ENCODE measurements at regions not wholly inside any gene's neighbourhood (a gene's known extent, or its start where the extent isn't known, plus 50 kb on each side); places are given as distances from the start of the nearest gene placed in this dataset.

DNA sequence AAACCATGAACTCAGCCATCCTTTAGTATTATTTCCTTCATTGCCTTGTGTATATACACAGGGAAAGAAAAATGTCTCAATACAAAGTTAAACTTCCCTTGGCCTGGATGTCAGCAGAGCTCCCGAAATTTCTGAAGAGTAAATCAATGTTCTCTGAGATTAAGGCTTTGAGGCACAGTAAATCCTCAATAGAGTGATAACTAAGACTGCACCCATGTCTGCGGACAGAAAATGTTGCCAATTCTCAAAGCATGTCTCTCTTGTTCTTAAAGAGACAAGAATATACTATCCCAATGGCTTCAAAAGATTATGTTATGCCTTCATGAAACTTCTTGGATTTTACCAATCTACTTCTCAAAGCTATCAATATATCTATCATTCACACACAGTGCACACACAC is 1196.7 kb upstream of the TENM4 start:
- DNase-seq (ENCODE audit: extremely low read depth in 1 of 2, low read depth in 1 of 2), result no peak

DNA sequence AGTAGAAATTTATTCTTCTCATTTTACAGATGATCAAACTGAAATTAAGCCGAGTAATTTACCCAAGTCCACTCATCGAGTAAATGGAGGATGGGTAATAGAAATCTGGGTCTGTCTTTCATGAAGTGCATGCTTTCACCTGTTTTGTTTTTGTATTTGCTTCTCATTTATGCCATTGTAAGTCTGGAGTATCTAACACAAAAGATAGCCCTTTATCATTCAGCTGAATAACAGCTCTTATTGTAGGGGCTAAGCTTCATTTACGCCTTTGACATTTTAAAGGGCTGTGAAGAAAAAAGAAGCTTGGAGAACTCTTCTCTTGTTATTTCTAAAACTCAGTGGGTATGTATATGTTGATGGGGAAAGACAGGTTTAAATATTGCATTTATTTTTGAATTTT is 1196.2 kb upstream of the TENM4 start:
- DNase-seq (ENCODE audit: extremely low read depth in 1 of 2, low read depth in 1 of 2), result no peak

DNA sequence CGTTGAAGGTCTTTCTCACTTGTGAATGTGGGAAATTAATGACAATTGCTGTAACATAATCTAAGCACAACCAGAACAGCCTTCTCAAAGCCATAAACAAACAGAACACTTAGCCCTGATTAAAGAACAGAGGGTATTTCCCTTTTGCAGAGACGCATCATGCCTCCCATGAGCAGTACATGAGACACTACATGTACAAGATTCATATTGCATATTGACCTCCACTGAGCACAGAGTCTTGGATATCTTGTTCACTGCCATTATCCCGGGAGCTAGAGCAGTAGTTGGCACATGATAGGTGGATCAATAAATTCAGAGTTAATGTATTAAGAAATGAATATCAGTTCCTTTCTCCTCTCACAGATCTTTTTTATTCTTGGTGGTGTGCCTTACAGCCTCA is 1194.3 kb upstream of the TENM4 start:
- DNase-seq (ENCODE audit: extremely low read depth in 1 of 2, low read depth in 1 of 2), result no peak

DNA sequence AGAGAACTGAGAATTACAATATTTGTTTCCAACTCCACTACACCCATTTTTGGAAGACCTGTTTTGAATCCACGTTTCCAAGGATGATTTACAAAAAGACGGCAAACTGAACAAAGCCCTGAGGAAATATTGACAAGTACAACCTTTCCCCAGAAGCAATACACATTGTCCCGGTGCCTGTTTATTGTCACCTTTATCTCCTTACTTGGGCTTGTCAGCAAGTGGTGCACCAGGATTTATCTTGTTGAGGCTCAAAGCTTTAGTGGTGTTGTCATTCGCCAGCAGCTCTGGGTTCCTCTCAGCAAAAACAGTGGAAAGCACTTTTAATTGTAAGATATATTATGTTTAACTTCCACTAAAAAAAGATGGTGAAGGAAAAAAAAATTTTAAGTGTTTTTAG is 1191.9 kb upstream of the TENM4 start:
- no peak for DNase-seq (ENCODE audit: extremely low read depth in 1 of 2, low read depth in 1 of 2)

DNA sequence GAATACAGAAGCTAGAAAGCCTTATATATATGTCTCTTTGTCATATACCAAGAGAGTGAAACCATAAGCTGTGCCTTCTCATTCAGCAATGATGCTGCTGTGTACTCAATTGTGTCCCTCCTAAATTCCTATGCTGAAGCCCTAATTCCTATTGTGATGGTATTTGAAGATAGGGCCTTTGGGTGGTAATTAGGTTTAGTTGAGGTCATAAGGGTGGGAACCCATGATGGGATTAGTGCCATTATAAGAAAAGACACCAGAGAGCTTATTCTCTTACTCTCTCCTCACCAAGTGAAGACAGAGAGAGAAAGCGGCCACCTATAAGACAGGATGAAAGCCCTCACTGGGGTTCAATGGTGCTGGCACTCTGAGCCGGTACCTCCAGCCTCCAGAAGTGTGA is 1191.3 kb upstream of the TENM4 start:
- no peak for DNase-seq (ENCODE audit: extremely low read depth in 1 of 2, low read depth in 1 of 2)

DNA sequence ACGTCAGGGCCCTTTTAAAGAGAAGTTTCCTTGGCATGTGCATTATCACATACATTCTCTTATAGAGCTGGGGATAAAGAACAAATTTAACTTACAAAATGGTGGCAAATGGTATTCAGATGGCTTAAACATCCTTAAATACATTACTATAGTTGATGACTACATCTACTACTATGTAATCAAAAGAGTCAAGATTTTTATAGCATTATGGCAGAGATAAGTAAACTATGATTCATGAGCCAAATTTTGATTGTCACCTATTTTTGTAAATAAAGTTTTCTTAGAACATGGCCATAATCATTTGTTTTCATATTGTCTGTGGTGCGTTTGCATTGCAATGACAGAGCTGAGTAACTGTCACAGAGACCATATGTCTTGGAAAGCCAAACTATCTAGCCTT is 1188.6 kb upstream of the TENM4 start:
- no peak for DNase-seq (ENCODE audit: extremely low read depth in 1 of 2, low read depth in 1 of 2)

DNA sequence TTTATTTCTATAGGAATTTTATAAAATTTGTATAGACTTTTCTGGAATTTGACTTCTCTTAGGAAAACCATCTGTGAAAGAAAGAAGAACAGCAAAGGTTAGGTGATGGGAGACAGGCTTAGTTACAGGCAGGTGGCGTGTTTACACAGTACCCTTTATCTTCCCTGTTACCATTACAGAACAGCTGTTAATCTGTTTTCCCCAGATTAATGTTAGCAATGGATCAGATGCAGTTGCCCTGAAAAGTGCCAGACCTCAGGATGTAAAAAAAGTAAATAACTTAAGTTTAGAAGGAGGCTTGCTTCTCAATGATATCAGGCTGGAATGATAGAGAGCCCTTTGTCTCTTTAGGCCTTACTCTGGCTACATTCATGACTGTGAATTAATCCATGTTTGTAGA is 1186.5 kb upstream of the TENM4 start:
- no peak for DNase-seq (ENCODE audit: extremely low read depth in 1 of 2, low read depth in 1 of 2)

DNA sequence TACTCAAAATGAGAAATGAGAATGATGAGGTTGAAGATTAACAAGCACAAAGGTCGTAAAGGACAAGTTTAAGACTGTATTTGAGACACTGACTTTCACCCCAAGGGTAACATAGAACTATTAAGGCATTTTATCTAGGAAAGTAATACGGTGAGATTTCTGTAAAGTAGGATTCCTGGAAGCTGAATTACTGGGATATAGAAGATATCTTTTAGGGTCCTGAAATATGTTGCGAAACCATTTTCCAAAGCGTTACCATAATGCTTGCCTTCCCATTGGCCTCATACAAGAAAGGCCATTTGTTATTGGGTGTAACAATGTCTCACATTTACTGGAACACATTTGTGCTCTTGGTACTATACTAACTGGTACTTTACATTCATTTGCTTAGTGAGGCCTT is 1185.9 kb upstream of the TENM4 start:
- DNase-seq (ENCODE audit: extremely low read depth in 1 of 2, low read depth in 1 of 2), result no peak

DNA sequence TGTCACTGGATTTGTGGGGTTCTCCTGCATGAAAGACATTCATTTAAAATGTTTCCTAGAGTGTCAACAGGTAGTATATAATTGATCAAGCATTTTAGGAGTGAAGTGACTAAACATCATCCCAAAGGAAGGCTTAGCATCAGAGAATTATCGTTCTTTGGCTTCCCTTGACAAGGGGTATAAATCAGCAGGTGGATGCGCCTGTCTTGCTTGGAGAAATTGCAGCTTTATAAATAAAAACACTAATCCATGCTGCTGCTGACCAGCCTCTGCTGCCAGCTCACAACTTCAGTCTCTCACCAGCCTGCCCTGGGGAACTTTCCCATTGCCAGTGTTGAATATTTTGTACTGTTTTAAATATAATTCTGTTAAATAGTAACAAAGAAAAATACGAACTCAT is 1184.7 kb upstream of the TENM4 start:
- no peak for DNase-seq (ENCODE audit: extremely low read depth in 1 of 2, low read depth in 1 of 2)

DNA sequence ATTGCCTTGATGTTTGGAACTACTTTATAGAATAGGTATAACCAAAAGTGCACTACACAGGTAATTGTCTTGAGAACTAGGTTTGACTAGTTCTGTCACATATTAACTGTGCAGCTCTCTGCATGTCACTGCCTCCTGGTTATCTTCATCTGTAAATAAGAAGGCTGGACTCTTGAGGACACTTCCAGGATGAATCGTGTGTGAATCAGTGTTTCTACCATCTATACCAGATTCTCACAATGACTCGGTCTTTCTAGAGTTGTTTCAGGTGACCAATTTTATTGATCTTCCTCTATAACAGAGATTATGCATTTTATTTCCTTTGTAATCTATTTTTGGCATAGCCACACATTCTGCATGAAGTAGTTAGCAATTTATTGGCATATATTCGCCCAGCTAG is 1181.0 kb upstream of the TENM4 start:
- no peak for DNase-seq (ENCODE audit: extremely low read depth in 1 of 2, low read depth in 1 of 2)

DNA sequence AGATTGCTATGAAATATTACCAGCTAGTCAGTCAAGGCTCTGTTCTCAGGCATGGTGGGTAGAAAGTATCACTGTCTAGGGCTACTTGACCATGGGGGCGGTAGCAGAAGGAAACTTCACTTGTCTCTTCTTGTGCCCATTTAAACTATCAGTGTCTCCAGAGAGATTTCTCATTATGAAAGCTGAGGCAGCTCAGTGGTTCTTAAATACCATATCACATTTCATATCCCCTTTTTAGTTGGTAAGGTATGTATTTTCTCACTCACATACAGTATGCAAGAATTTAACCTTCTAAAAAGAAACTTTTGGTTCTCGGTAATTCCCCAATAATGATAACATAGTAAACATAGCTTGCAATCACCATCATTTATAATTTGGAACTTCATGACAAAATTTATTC is 1180.0 kb upstream of the TENM4 start:
- no peak for DNase-seq (ENCODE audit: extremely low read depth in 1 of 2, low read depth in 1 of 2)

DNA sequence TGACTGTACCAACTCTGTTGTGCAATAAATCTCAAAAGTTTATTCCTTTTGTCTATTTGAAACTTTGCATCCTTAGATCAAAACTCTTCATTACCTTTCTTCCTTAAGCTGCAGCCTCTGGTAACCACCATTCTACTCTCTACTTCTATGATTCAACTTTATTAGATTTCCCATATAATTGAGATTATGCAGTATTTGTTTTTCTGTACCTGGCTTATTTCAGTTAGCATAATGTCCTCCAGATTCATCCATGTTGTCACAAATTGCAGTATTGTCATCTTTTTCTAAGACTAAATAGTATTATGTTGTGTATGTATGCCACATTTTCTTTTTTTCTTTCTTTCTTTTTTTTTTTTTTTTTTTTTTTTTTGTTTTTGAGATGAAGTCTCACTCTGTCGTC is 1176.3 kb upstream of the TENM4 start:
- DNase-seq (ENCODE audit: extremely low read depth in 1 of 2, low read depth in 1 of 2), result no peak

DNA sequence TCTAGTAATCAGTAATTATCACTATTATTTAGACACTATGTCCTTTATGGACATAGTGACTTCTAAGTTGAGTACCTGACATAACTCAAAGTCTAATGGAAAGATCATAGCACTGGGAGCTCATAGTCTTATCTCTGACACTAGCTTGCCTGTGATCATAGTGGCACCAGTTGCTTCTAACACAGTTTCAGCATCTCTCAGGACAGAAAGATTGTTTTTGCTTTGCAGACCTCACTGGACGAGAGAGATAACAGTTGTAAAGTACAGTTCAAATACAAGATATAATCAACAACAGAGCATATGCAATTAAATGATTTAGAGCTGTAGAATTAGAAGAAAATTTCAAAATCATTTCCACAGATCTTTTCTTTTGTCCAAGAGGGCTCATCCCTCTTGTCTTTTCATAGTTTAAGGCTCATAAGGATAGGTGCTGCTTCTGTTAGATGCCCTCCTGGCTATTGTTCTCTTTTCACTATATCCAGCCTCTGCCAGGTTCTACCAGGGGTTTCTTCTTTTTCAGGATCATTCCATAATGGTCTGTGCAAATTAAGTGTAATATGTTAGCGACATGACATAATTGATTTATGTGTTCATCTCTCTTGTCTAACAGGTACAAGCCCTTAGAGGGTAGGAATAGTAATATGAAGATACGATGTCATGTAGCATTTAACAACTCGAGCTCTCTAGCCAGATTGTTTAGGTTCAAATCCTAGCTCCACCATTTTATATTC is 1175.4 kb upstream of the TENM4 start:
- no peak for DNase-seq (ENCODE audit: extremely low read depth in 1 of 2, low read depth in 1 of 2)

DNA sequence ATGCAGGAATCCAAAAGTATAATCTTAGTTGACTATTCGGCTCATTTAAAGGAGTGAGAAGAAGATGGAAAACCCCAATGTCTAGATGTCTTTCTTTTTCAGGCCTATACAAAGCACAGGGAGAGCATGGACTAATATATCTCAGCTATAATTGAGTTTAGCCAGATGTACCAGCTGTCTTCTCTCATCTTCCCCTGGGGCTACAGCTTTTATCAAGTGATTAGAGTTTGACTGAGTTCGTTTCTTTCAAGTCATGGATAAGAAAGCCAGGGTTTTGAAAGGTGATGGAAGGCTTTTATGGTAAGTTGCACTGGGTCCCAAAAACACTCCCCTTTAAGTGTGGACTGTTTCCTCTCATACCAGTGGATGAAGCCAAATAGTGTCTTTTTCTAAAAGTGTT is 1172.8 kb upstream of the TENM4 start:
- no peak for DNase-seq (ENCODE audit: extremely low read depth in 1 of 2, low read depth in 1 of 2)

DNA sequence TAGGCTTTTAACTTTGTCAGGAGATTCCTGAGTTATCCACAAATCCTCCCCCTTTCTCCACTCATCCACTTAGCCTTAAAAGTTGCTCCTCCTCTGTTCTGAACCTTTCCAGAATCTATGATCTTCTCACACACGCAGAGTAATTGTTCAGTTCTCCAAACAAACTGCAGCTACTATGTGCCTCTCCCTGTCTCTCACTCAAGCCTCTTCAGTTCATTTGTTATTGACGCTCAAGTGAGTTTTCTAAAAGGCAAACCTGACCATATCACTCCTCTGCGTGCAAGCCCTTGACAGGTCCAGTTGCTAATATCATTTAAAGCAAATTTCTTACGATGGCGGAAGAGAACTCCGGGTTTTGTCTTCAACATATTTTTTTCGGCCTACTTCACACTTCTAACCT is 1169.7 kb upstream of the TENM4 start:
- no peak for DNase-seq (ENCODE audit: extremely low read depth in 1 of 2, low read depth in 1 of 2)

DNA sequence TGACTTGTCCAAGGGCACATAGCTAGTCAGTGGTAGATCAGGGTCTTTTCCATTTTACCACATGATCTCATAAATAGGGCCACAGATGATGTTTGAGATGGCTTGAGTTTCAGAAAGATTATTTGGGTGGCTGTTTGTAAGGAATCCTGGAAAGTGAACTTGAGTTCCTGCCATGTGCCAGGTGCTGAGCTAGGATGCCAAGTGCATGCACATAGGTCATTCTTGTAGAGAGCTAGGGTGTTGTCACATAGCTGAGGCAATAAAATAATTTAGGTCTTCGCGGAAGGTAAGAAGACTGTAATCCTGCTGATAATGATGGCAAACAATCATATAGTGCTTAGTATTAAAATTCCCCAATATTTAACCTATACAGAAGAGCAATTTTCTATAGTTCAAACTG is 1162.6 kb upstream of the TENM4 start:
- no peak for DNase-seq (ENCODE audit: extremely low read depth in 1 of 2, low read depth in 1 of 2)

DNA sequence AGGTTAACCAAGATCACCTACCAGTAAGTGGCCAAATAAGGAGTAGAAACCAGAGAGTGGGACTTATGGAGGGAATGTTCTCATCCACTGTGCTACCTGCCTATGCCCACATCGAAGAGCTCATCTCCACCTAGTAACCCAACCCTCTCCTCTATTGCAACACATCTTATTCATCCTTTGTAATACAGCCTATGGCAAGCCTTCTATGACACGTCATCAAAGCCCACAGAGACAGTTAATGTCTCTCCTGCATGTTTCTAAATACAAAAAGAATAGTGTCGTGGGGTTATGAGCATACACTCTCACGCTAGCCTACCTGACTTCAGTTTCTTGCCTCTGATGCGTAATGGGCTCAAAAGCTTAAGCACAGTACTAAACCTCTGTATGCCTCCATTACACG is 1158.1 kb upstream of the TENM4 start:
- no peak for DNase-seq (ENCODE audit: extremely low read depth in 1 of 2, low read depth in 1 of 2)

DNA sequence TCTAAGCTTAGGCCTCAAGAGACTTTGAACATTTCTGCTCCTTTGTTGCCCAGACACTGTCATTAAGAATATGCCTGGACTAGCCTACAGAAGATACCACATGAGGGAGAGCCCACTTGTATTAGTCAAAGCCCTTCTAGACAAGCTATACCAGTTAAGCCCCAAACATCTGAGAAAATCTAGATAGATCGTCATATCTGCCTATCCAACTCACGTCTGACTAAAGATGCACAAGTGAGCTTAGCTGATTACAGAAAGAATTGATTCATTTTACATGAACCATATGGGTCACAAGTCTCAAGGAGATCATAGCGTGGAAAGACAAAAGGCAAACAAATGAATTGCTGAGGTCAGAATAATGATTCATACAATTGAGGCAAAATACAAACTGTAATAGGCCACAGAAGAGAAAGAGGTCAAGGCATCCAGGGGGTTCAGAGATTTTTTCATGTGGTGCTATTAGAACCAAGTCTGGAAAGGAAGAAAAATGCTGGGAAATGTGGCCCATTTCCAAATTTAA is 1155.5 kb upstream of the TENM4 start:
- no peak for DNase-seq (ENCODE audit: extremely low read depth in 1 of 2, low read depth in 1 of 2)

DNA sequence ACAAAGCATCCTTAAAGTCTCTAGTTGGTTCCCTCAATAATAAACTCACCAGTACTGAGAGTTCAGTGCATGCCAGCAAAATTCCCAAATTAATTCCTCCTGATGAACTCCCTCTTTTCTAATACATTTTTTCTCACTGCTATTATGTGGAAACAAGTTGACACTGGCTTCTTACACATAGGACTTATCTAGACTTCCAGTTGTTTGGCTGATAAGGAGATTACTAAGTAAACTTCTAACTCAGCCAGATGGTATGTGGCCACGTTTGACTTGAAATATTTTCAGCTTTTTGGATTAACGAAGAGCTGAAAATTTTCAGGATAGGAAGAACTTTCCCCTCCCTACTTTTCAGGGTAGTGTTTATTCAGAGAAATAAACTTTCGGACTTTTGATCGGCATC is 1154.2 kb upstream of the TENM4 start:
- no peak for DNase-seq (ENCODE audit: extremely low read depth in 1 of 2, low read depth in 1 of 2)

DNA sequence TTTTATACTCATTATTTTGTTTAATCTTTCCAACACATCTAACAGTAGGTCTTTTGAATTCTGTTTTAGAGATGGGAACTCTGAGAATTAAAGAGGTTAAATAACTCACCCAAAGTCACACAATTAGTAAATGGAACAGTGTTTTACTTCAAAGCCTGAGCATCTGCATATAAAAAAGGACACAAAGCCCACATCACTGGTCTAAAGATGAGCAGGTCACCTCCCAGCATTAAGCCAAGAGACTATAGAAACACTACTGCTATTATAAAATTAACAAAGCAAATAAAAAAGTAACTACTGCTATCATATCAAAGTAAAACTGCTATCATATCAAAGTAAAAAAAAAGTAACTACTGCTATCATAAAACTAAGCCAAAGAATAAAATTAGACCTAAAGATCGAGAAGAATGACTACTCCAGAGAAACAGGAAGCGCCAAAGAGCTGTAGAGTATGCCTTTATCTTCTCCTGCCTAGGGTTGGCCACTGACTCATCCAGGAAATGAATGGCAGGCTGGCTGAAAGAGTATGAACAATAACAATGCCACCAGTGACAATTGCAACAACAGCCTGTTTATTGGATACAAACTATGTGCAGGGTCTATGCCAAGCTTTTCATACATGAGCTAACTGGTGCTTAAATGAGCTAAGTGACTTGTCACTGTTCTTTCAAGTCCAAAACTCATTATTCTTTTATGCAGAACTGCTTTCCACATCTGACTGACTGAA is 1153.0 kb upstream of the TENM4 start:
- DNase-seq (ENCODE audit: extremely low read depth in 1 of 2, low read depth in 1 of 2), result no peak

DNA sequence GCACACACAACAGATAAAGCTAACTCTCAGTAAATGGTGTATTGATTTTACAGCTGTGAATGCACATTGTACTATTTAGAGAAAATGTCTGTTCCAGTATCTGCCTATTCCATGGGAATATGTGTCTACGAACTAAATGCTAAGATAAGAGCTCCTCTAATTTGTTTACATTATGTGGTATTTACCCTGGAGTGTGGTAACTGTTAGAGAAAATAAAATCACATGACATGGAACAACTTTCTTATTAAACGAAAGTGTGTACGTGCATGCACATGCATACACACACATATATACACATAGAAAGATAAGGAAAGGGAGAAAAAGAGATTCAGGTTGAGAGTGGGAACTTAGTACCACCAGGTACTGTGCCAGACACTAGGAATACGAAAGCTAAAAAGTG is 1151.7 kb upstream of the TENM4 start:
- DNase-seq (ENCODE audit: extremely low read depth in 1 of 2, low read depth in 1 of 2), result no peak

DNA sequence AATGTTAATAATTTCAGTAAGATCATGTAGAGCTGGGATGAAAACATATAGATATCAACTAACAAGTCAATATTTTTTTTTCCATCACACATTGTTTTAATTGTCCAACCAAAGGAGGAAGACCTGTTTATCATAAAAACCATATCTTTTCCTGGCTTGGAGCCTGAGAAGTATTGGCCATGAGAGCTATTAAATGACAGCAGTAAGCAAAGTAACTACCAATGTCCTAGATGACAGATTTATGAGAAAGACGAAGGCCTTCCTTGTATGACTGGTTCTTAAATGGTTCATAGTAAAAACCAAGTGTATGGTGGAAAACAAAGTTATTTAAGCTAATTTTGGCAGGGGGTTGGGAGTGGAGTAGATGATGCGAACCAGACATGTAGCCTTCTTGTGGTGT is 1147.1 kb upstream of the TENM4 start:
- DNase-seq (ENCODE audit: extremely low read depth in 1 of 2, low read depth in 1 of 2), result no peak

DNA sequence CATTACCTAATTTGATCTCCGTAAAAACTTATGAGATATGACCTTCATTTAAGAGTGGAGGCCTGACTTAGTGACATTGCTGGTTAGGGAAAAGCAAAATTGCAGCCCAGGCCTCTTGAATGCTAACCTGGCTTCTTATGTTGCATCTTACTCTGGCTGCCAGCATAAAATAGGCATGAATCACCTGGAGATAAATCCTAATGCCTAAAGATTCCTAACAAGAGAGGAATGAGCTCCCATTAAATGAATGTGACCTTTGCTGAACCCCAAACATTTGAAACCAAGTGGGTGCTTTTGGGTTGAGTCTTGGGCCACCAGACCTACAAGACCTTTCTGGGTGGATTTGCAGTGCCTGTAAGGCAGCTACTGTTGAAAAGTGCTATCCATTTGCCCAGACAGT is 1145.6 kb upstream of the TENM4 start:
- DNase-seq (ENCODE audit: extremely low read depth in 1 of 2, low read depth in 1 of 2), result no peak

Measured in activated CD8-positive, alpha-beta memory T cell treated with anti-CD3 and anti-CD28 coated beads for 1 hour (primary cell).